HEK293 (cell line): ENCODE measurements at regions not wholly inside any gene's neighbourhood (a gene's known extent, or its start where the extent isn't known, plus 50 kb on each side); places are given as distances from the start of the nearest gene placed in this dataset.

ENCODE experiments used
- CTCF ChIA-PET: fragments of 350-600 bp; formaldehyde crosslinking; extraction: SDS; loops from one replicate; lab custom pipeline; 2021; ENCODE audit warnings: antibody characterized with exemption; lab: Yijun Ruan, JAX
- POLR2A ChIA-PET: fragments of 300-600 bp; formaldehyde crosslinking; extraction: SDS; loops from one replicate; lab custom pipeline; 2020; ENCODE audit warnings: antibody characterized with exemption, inconsistent platforms; lab: Yijun Ruan, JAX
- H3K27ac ChIP-seq: fragments of 200-500 bp; sonication (Bioruptor generic); 2 replicates; pipeline ENCODE4 v1.5.1; 2014; ENCODE audit warnings: low read depth, low read length, control low read depth, inconsistent platforms; ENCODE audit errors: extremely low read depth
- H3K36me3 ChIP-seq, 2 experiments: fragments of 200-500 bp in 1 of 2; sonication (Bioruptor generic) in 1 of 2; 1 replicate in 1 of 2; 2 replicates in 1 of 2; pipeline ENCODE4 v1.5.1; 2014 to 2017; ENCODE audit warnings: inconsistent platforms in 2 of 2, low read length in 2 of 2; ENCODE audit not compliant: control insufficient read depth in 2 of 2, insufficient read depth in 1 of 2
- H3K4me1 ChIP-seq: fragments of 200-500 bp; sonication (Bioruptor generic); 2 replicates; pipeline ENCODE4 v1.5.1; 2014; ENCODE audit warnings: mild to moderate bottlenecking, low read length, inconsistent platforms; ENCODE audit not compliant: control insufficient read depth, insufficient read depth
- H3K4me3 ChIP-seq: 2 replicates; pipeline ENCODE4 v1.5.1; 2011; ENCODE audit warnings: low read depth, mild to moderate bottlenecking, control low read depth, low read length, moderate library complexity
- H3K9me3 ChIP-seq: fragments of 200-500 bp; sonication (Bioruptor generic); 2 replicates; pipeline ENCODE4 v1.5.1; 2014; ENCODE audit warnings: low read depth, low read length, inconsistent platforms; ENCODE audit not compliant: control insufficient read depth, insufficient read depth
- RBAK ChIP-seq: fragments of 450-650 bp; formaldehyde crosslinking; IDR thresholded peaks from 2 replicates; pipeline ENCODE4 v1.5.1; 2016; ENCODE audit warnings: missing biosample characterization, missing genetic modification characterization
- SALL2 ChIP-seq: fragments of 450-650 bp; formaldehyde crosslinking; IDR thresholded peaks from 2 replicates; pipeline ENCODE4 v1.5.0; 2017; ENCODE audit warnings: missing biosample characterization, mild to moderate bottlenecking, missing genetic modification characterization, borderline replicate concordance
- ZBTB17 ChIP-seq: fragments of 450-650 bp; formaldehyde crosslinking; IDR thresholded peaks from 2 replicates; pipeline ENCODE4 v1.5.1; 2016; ENCODE audit warnings: missing biosample characterization, missing genetic modification characterization
- ZEB2 ChIP-seq: fragments of 450-650 bp; formaldehyde crosslinking; IDR thresholded peaks from 2 replicates; pipeline ENCODE4 v1.5.1; 2016; ENCODE audit warnings: missing biosample characterization, missing genetic modification characterization
- ZNF19 ChIP-seq: fragments of 450-650 bp; formaldehyde crosslinking; IDR thresholded peaks from 2 replicates; pipeline ENCODE4; 2016; ENCODE audit warnings: missing biosample characterization, missing genetic modification characterization, low read depth
- ZNF214 ChIP-seq: fragments of 450-650 bp; formaldehyde crosslinking; IDR thresholded peaks from 2 replicates; pipeline ENCODE4 v1.5.1; 2017; ENCODE audit warnings: missing biosample characterization, mild to moderate bottlenecking, missing genetic modification characterization, borderline replicate concordance
- ZNF311 ChIP-seq: fragments of 450-650 bp; formaldehyde crosslinking; IDR thresholded peaks from 2 replicates; pipeline ENCODE4 v1.5.1; 2017; ENCODE audit warnings: missing biosample characterization, missing genetic modification characterization, borderline replicate concordance
- ZNF426 ChIP-seq: fragments of 450-650 bp; formaldehyde crosslinking; IDR thresholded peaks from 2 replicates; pipeline ENCODE4 v1.5.1; 2017; ENCODE audit warnings: missing biosample characterization, missing genetic modification characterization, mild to moderate bottlenecking, inconsistent platforms, moderate library complexity
- ZNF473 ChIP-seq: fragments of 450-650 bp; formaldehyde crosslinking; IDR thresholded peaks from 2 replicates; pipeline ENCODE4 v1.5.1; 2017; ENCODE audit warnings: missing biosample characterization, missing genetic modification characterization
- ZNF501 ChIP-seq: fragments of 450-650 bp; formaldehyde crosslinking; IDR thresholded peaks from 2 replicates; pipeline ENCODE4 v1.5.1; 2016; ENCODE audit warnings: missing biosample characterization, missing genetic modification characterization
- ZNF660 ChIP-seq: fragments of 450-650 bp; IDR thresholded peaks from 2 replicates; pipeline ENCODE4 v1.5.1; 2018; ENCODE audit warnings: missing biosample characterization, mild to moderate bottlenecking, missing genetic modification characterization
- ZNF768 ChIP-seq: fragments of 450-650 bp; formaldehyde crosslinking; IDR thresholded peaks from 2 replicates; pipeline ENCODE4 v1.5.1; 2018; ENCODE audit warnings: missing biosample characterization, mild to moderate bottlenecking, missing genetic modification characterization
- TF ChIP-seq, protein P1 (sequence below): fragments of 450-650 bp; formaldehyde crosslinking; IDR thresholded peaks from 2 replicates; pipeline ENCODE4 v1.5.1; 2016; ENCODE audit warnings: missing biosample characterization, missing genetic modification characterization
- TF ChIP-seq, protein P2 (sequence below): fragments of 450-650 bp; formaldehyde crosslinking; IDR thresholded peaks from 2 replicates; pipeline ENCODE4 v1.5.1; 2016; ENCODE audit warnings: missing biosample characterization, missing genetic modification characterization
- TF ChIP-seq, protein P3 (sequence below): fragments of 450-650 bp; formaldehyde crosslinking; IDR thresholded peaks from 2 replicates; pipeline ENCODE4 v1.5.0; 2017; ENCODE audit warnings: missing biosample characterization, missing genetic modification characterization, borderline replicate concordance
- TF ChIP-seq, protein P4 (sequence below): fragments of 450-650 bp; formaldehyde crosslinking; IDR thresholded peaks from 2 replicates; pipeline ENCODE4 v1.5.1; 2016; ENCODE audit warnings: missing biosample characterization, missing genetic modification characterization

DNA sequence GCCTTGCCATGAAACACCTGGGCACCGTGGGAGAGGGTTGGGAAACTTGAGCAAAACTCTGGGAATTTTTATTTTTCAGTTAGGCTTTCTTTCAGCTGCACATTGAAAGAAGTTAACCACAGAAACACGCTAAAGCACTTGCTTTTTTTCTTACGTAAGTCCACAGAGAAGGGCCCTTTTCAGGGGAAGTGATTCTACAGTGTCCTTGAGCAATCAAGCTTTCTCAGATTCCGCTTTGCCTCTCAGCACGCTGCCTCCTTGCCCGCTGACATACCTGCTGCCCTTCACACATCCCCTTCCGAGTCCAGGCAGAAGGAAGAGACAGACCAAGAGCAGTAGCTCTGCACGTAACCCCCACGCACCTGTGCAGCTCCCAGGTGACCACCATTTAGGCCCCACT lies 135.5 kb upstream of the MYT1L start:
- H3K9me3 ChIP-seq: no peaks in the 10 kb centered on the region
- no peak overlapping the region for H3K4me3 ChIP-seq
- no peaks in the 10 kb centered on the region for H3K36me3 ChIP-seq
- no peaks in the 10 kb centered on the region for H3K4me1 ChIP-seq
- ChIA-PET POLR2A (no interaction called here), CTCF (interaction anchor here (0.6 kb wide), 1 partner anchor 15 kb away, joined by 3 read pairs; no protein-coding TSS in a partner anchor)
- TF ChIP-seq ZNF473 (tag by site-specific recombination) (no peak), ZNF501 (tag by site-specific recombination) (no peak), ZNF660 (no peak)
- H3K27ac ChIP-seq: no peak overlapping the region

DNA sequence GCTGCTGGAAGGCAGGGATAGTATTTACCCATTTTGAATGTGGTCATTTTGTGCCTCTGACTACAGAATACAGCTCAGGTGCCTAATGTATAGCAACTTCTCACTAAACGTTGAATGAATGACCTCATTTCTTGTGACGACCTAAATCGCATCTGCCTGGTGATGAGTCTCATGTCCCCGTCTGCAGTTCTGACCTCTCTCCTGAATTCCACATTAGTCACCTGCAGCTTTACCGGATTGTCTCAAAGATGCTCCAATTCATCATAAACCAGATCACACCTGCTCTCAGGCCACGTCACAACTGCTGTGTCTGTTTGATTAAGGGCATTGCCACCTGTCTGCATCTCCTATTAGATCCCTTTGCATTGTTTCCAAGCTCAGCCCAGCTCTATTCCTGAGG lies 133.6 kb upstream of the MYT1L start:
- Histone ChIP-seq H3K9me3 (no peaks in the 10 kb centered on the region), H3K4me1 (no peaks in the 10 kb centered on the region), H3K4me3 (no peak overlapping the region), H3K36me3 (no peaks in the 10 kb centered on the region), H3K27ac (no peak overlapping the region)
- ChIA-PET POLR2A (no interaction called here), CTCF (no interaction called here)
- TF ChIP-seq, protein P1, sequence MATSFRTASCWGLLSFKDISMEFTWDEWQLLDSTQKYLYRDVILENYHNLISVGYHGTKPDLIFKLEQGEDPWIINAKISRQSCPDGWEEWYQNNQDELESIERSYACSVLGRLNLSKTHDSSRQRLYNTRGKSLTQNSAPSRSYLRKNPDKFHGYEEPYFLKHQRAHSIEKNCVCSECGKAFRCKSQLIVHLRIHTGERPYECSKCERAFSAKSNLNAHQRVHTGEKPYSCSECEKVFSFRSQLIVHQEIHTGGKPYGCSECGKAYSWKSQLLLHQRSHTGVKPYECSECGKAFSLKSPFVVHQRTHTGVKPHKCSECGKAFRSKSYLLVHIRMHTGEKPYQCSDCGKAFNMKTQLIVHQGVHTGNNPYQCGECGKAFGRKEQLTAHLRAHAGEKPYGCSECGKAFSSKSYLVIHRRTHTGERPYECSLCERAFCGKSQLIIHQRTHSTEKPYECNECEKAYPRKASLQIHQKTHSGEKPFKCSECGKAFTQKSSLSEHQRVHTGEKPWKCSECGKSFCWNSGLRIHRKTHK: no peak
- TF ChIP-seq ZNF19: no peak
- TF ChIP-seq RBAK (tag by site-specific recombination): no peak
- TF ChIP-seq, protein P2, sequence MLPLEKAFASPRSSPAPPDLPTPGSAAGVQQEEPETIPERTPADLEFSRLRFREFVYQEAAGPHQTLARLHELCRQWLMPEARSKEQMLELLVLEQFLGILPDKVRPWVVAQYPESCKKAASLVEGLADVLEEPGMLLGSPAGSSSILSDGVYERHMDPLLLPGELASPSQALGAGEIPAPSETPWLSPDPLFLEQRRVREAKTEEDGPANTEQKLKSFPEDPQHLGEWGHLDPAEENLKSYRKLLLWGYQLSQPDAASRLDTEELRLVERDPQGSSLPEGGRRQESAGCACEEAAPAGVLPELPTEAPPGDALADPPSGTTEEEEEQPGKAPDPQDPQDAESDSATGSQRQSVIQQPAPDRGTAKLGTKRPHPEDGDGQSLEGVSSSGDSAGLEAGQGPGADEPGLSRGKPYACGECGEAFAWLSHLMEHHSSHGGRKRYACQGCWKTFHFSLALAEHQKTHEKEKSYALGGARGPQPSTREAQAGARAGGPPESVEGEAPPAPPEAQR (tag by site-specific recombination): no peak
- no peak for TF ChIP-seq SALL2 (tag by site-specific recombination)
- no peak for TF ChIP-seq ZNF426 (tag by site-specific recombination)
- no peak for TF ChIP-seq ZNF214 (tag by site-specific recombination)
- TF ChIP-seq ZNF768 (tag by site-specific recombination): no peak
- TF ChIP-seq, protein P3, sequence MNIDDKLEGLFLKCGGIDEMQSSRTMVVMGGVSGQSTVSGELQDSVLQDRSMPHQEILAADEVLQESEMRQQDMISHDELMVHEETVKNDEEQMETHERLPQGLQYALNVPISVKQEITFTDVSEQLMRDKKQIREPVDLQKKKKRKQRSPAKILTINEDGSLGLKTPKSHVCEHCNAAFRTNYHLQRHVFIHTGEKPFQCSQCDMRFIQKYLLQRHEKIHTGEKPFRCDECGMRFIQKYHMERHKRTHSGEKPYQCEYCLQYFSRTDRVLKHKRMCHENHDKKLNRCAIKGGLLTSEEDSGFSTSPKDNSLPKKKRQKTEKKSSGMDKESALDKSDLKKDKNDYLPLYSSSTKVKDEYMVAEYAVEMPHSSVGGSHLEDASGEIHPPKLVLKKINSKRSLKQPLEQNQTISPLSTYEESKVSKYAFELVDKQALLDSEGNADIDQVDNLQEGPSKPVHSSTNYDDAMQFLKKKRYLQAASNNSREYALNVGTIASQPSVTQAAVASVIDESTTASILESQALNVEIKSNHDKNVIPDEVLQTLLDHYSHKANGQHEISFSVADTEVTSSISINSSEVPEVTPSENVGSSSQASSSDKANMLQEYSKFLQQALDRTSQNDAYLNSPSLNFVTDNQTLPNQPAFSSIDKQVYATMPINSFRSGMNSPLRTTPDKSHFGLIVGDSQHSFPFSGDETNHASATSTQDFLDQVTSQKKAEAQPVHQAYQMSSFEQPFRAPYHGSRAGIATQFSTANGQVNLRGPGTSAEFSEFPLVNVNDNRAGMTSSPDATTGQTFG (tag by site-specific recombination): no peak
- no peak for TF ChIP-seq ZNF311 (tag by site-specific recombination)
- TF ChIP-seq, protein P4, sequence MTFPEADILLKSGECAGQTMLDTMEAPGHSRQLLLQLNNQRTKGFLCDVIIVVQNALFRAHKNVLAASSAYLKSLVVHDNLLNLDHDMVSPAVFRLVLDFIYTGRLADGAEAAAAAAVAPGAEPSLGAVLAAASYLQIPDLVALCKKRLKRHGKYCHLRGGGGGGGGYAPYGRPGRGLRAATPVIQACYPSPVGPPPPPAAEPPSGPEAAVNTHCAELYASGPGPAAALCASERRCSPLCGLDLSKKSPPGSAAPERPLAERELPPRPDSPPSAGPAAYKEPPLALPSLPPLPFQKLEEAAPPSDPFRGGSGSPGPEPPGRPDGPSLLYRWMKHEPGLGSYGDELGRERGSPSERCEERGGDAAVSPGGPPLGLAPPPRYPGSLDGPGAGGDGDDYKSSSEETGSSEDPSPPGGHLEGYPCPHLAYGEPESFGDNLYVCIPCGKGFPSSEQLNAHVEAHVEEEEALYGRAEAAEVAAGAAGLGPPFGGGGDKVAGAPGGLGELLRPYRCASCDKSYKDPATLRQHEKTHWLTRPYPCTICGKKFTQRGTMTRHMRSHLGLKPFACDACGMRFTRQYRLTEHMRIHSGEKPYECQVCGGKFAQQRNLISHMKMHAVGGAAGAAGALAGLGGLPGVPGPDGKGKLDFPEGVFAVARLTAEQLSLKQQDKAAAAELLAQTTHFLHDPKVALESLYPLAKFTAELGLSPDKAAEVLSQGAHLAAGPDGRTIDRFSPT (tag by site-specific recombination): no peak
- no peak for TF ChIP-seq ZBTB17 (tag by site-specific recombination)
- no peak for TF ChIP-seq ZEB2
